Hepatocyte (in vitro differentiated cells): ENCODE measurements at regions not wholly inside any gene's neighbourhood (a gene's known extent, or its start where the extent isn't known, plus 50 kb on each side); places are given as distances from the start of the nearest gene placed in this dataset.

ENCODE experiments used
- CTCF ChIP-seq: fragments of 200-600 bp; sonication (generic); IDR thresholded peaks from 2 replicates; pipeline ENCODE4 v1.5.1; 2016; ENCODE audit warnings: antibody characterized with exemption, mild to moderate bottlenecking; ENCODE audit not compliant: poor library complexity
- EZH2 ChIP-seq: fragments of 200-600 bp; sonication (generic); IDR thresholded peaks from 2 replicates; pipeline ENCODE4 v1.6.1; 2016; ENCODE audit warnings: antibody characterized with exemption, mild to moderate bottlenecking, borderline replicate concordance
- EZH2phosphoT487 ChIP-seq: fragments of 200-600 bp; sonication (generic); IDR thresholded peaks from one replicate; pipeline ENCODE4 v1.6.1; 2018; ENCODE audit warnings: antibody characterized with exemption, mild to moderate bottlenecking, low read depth, moderate library complexity; ENCODE audit not compliant: unreplicated experiment, severe bottlenecking

- TF ChIP-seq CTCF (no peak), EZH2 (no peak), EZH2phosphoT487 (no peak)
These were observed 168.8 kb downstream of the PCDH18 start for GRCh38 chr4:137363496-137363895.
